ENCODE measurements at regions not wholly inside any gene's neighbourhood (a gene's known extent, or its start where the extent isn't known, plus 50 kb on each side); places are given as distances from the start of the nearest gene placed in this dataset.
A peak's percentile ranks its signal among the peaks of the same experiment; 100 is the strongest.

- DNase-seq, result no peak
These were observed 231.4 kb downstream of the PAX1 start for GRCh38 chr20:21936720-21937380.

GRCh38 chr20:21936261-21936660 is 230.8 kb downstream of the PAX1 start:
- DNase-seq, result no peak

- no peak for DNase-seq
These were observed 228.1 kb downstream of the PAX1 start for GRCh38 chr20:21933526-21933925.

GRCh38 chr20:21921251-21921650 is 215.8 kb downstream of the PAX1 start:
- no peak for DNase-seq

GRCh38 chr20:21920211-21920610 is 214.7 kb downstream of the PAX1 start:
- DNase-seq, result no peak

GRCh38 chr20:21918398-21918797 is 212.9 kb downstream of the PAX1 start:
- DNase-seq, result no peak

GRCh38 chr20:21902391-21902790 is 196.9 kb downstream of the PAX1 start:
- DNase-seq, result no peak

GRCh38 chr20:21901470-21902275 is 196.2 kb downstream of the PAX1 start:
- DNase-seq, result peak; percentile 53

- no peak for DNase-seq
These were observed 195.0 kb downstream of the PAX1 start for GRCh38 chr20:21900431-21900830.

- no peak for DNase-seq
These were observed 169.5 kb downstream of the PAX1 start for GRCh38 chr20:21874921-21875320.

GRCh38 chr20:21874127-21874526 is 168.7 kb downstream of the PAX1 start:
- no peak for DNase-seq

- no peak for DNase-seq
These were observed 167.8 kb downstream of the PAX1 start for GRCh38 chr20:21873291-21873690.

- DNase-seq, result no peak
These were observed 162.3 kb downstream of the PAX1 start for GRCh38 chr20:21867811-21868210.

GRCh38 chr20:21867353-21867752 is 161.9 kb downstream of the PAX1 start:
- DNase-seq, result no peak

GRCh38 chr20:21862956-21863355 is 157.5 kb downstream of the PAX1 start:
- no peak for DNase-seq

GRCh38 chr20:21862259-21862946 is 156.9 kb downstream of the PAX1 start:
- DNase-seq, result no peak

- no peak for DNase-seq
These were observed 135.5 kb downstream of the PAX1 start for GRCh38 chr20:21840991-21841390.

- DNase-seq, result no peak
These were observed 134.5 kb downstream of the PAX1 start for GRCh38 chr20:21839982-21840381.

- DNase-seq, result no peak
These were observed 130.9 kb downstream of the PAX1 start for GRCh38 chr20:21836346-21836745.

- DNase-seq, result no peak
These were observed 129.6 kb downstream of the PAX1 start for GRCh38 chr20:21835042-21835441.

- no peak for DNase-seq
These were observed 127.2 kb downstream of the PAX1 start for GRCh38 chr20:21832442-21833385.

GRCh38 chr20:21826976-21827375 is 121.5 kb downstream of the PAX1 start:
- DNase-seq, result no peak

GRCh38 chr20:21821358-21821757 is 115.9 kb downstream of the PAX1 start:
- DNase-seq, result no peak
